Stomach (tissue), 8 donors: ENCODE measurements at regions not wholly inside any gene's neighbourhood (a gene's known extent, or its start where the extent isn't known, plus 50 kb on each side); places are given as distances from the start of the nearest gene placed in this dataset.

Experiments
- DNase-seq, 2 donors: peaks; one replicate each; pipeline versions ENCODE4 v3.0.0 to v3.0.0-alpha.2; 2013 to 2019
- H3K27ac ChIP-seq, 5 donors: fragments of 200-600 bp in 4 of 5; sonication (generic) in 4 of 5; one replicate each; pipeline ENCODE4 v1.5.1; 2013 to 2019; ENCODE audit warnings: mild to moderate bottlenecking in 1 of 5, moderate library complexity in 1 of 5
- H3K27me3 ChIP-seq, 3 donors: fragments of 200-600 bp; sonication (generic); one replicate each; pipeline ENCODE4 v1.5.1; 2017 to 2019; ENCODE audit warnings: mixed run types in 1 of 3
- H3K36me3 ChIP-seq, 4 donors: fragments of 200-600 bp; sonication (generic); 1 replicate in 3 of 4; 2 replicates in 1 of 4; pipeline ENCODE4 v1.5.1; 2016 to 2019
- H3K4me1 ChIP-seq, 4 donors: fragments of 200-600 bp; sonication (generic); one replicate each; pipeline ENCODE4 v1.5.1; 2016 to 2019
- H3K4me3 ChIP-seq, 4 donors: fragments of 200-600 bp; sonication (generic) in 3 of 4; one replicate each; pipeline ENCODE4 v1.5.1; 2016 to 2019; ENCODE audit warnings: mild to moderate bottlenecking in 1 of 4
- H3K9me3 ChIP-seq, 4 donors: fragments of 200-600 bp; sonication (generic); one replicate each; pipeline ENCODE4 v1.5.1; 2016 to 2019
- EP300 ChIP-seq: sonication (generic); formaldehyde crosslinking; IDR thresholded peaks from one replicate; pipeline ENCODE4 v1.6.1; 2017; ENCODE audit warnings: antibody characterized with exemption
- POLR2A ChIP-seq, 4 donors: fragments of 450-650 bp; IDR thresholded peaks; one replicate each; pipeline ENCODE4 v1.6.1; 2016; ENCODE audit warnings: antibody characterized with exemption in 4 of 4, control low read depth in 2 of 4, mild to moderate bottlenecking in 1 of 4, moderate library complexity in 1 of 4
- POLR2AphosphoS5 ChIP-seq, 3 donors: sonication (generic); formaldehyde crosslinking; IDR thresholded peaks; one replicate each; pipeline ENCODE4 v1.6.1; 2016; ENCODE audit warnings: antibody characterized with exemption in 3 of 3
- WGBS, 5 donors: extraction: QIAGEN DNeasy Blood & Tissue Kit in 3 of 5; methylation state at CpG; one replicate each; pipeline versions ENCODE4 v1.1.5 to v1.1.7; 2013 to 2018; 5-methylcytosine and 5-hydroxymethylcytosine counted together
- intact Hi-C: fragments of 100-400 bp; cut with DNase I; formaldehyde crosslinking; loops from one replicate; pipeline ENCODE4 v1.15.1; 2023; ENCODE audit warnings: low total_unique reads
- TF ChIP-seq, protein P1 (sequence below), 7 experiments: fragments of 450-650 bp in 4 of 7; fragments of 200-600 bp in 3 of 7; sonication (generic) in 3 of 7; IDR thresholded peaks; one replicate each; pipeline ENCODE4 v1.5.1; 2016 to 2019; ENCODE audit warnings: antibody characterized with exemption in 7 of 7, control low read depth in 2 of 7, mild to moderate bottlenecking in 1 of 7
- donor health status: healthy with polysubstance abuse.
- donor health status: Bipolar disorder and iron deficiency.
- donor health status: healthy.

DNA sequence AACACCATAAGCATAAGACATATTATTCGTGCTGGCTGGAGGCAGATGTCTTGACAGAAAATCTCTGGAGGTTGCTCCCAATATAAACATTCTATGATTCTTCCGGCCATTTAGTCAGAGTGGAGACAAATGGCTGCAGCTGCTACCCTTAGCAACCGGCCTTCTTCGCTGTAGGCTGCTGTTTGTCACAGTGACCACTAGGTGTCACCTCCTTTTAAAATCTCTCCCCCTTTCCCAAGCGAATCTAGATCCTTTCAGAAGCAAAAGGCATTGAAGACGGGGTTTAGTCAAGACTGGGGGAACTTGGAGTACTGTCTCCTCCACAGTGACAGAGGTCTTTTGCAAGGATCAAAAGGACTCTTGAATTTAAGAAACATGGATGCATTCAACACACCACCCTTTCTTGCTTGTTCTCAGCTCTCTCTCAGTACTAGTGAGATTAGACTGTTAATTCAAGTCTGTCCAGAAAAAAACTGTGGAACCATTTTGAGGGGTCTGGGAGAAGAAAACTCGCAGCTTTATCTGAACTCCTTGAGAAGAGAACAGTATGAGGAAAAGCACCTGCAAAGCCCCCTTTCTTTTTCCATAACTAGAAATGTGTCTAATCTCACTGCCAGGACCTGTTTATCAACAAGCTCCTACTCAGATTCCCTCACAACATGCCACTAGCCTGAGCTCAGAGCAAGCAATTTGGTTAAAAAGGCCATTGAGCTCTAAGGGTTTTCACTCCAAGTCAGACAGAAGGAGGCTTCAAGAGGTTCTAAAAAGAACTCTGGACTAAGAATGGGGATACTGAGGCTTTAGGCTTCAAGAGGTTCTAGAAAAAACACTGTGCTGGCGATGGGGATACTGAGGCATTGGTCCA, 408.3 kb upstream of the PLXNA2 start:
- peaks cover 0 to 30% (median 0%) of the 10 kb centered on the region in 3 donors for H3K27me3 ChIP-seq
- 11 to 17% (median 13%) methylated on average over 8 of the region's 8 CpGs for WGBS, 5 donors
- DNase-seq: peak; percentile 50 to 91
- no peak overlapping the region for H3K4me3 ChIP-seq
- TF ChIP-seq EP300: no peak
- TF ChIP-seq, protein P1, sequence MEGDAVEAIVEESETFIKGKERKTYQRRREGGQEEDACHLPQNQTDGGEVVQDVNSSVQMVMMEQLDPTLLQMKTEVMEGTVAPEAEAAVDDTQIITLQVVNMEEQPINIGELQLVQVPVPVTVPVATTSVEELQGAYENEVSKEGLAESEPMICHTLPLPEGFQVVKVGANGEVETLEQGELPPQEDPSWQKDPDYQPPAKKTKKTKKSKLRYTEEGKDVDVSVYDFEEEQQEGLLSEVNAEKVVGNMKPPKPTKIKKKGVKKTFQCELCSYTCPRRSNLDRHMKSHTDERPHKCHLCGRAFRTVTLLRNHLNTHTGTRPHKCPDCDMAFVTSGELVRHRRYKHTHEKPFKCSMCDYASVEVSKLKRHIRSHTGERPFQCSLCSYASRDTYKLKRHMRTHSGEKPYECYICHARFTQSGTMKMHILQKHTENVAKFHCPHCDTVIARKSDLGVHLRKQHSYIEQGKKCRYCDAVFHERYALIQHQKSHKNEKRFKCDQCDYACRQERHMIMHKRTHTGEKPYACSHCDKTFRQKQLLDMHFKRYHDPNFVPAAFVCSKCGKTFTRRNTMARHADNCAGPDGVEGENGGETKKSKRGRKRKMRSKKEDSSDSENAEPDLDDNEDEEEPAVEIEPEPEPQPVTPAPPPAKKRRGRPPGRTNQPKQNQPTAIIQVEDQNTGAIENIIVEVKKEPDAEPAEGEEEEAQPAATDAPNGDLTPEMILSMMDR (IDR thresholded peaks at IDR 0.05): peak in 5 of 7 experiments; percentile 73 to 92 (median 76)
- no peaks in the 10 kb centered on the region for H3K9me3 ChIP-seq
- no peak overlapping the region for H3K27ac ChIP-seq
- intact Hi-C loops: no loop called here
- peaks cover 0 to 13% (median 6%) of the 10 kb centered on the region in 4 donors for H3K4me1 ChIP-seq
- H3K36me3 ChIP-seq: no peaks in the 10 kb centered on the region

DNA sequence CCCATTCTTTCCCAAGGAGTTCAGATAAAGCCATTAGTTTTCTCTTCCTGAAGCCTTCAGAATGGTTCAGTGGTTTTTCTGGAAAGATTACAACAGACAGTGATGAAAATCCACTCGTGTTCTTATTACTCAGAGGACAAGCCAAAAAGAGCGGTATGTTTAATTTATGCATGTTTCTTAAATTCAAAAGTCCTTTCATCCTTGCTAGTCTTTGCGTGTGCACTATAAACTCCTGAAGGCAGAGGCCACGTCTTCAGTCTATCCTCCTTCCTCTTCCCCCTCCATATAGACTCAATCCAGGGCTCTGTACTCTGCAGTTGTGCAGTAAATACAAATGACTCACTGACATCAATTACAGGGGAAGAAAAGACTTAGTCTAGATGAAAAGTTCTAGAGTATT, 409.2 kb upstream of the PLXNA2 start:
- intact Hi-C loops: no loop called here
- no peak overlapping the region for H3K4me3 ChIP-seq
- peaks cover 0 to 24% (median 0%) of the 10 kb centered on the region in 3 donors for H3K27me3 ChIP-seq
- peaks cover 0 to 13% (median 6%) of the 10 kb centered on the region in 4 donors for H3K4me1 ChIP-seq
- no peaks in the 10 kb centered on the region for H3K9me3 ChIP-seq
- no peak for DNase-seq
- H3K36me3 ChIP-seq: no peaks in the 10 kb centered on the region
- no peak overlapping the region for H3K27ac ChIP-seq
- TF ChIP-seq POLR2AphosphoS5 (IDR thresholded peaks at IDR 0.05) (no peak), EP300 (no peak), POLR2A (IDR thresholded peaks at IDR 0.05) (no peak)
- TF ChIP-seq, protein P1 (IDR thresholded peaks at IDR 0.05): no peak
- 56 to 69% (median 61%) methylated on average over 4 of the region's 4 CpGs for WGBS, 5 donors

DNA sequence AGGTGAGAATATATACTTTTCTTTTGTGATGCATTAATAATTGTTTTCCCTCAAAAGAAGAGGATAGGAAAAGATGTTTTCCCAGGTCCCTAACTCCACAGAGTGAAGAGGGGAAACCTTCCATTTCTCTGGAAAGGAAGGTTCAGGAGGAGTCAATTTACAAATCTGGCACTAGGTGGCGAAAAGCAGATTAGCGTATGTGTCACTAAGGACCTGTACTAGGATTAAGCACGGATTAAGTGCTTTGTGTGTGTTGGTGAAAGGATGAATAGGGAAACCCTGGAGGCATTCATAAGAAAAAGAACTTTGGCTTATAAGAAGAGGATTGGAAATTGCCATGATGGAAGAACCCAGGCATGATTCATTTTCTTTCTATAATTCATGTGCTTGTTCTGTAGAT, 410.1 kb upstream of the PLXNA2 start:
- no peak overlapping the region for H3K27ac ChIP-seq
- H3K9me3 ChIP-seq: no peaks in the 10 kb centered on the region
- H3K27me3 ChIP-seq: peaks cover 0 to 24% (median 0%) of the 10 kb centered on the region in 3 donors
- peak in 1 of 2 donors; percentile 19 for DNase-seq
- WGBS, 5 donors: 38 to 50% (median 43%) methylated on average over 3 of the region's 3 CpGs
- TF ChIP-seq, protein P1 (IDR thresholded peaks at IDR 0.05): peak in 3 of 7 experiments; percentile 4 to 27 (median 19)
- TF ChIP-seq EP300: no peak
- no peaks in the 10 kb centered on the region for H3K36me3 ChIP-seq
- intact Hi-C loops: no loop called here
- peaks cover 0 to 13% (median 6%) of the 10 kb centered on the region in 4 donors for H3K4me1 ChIP-seq
- H3K4me3 ChIP-seq: no peak overlapping the region

DNA sequence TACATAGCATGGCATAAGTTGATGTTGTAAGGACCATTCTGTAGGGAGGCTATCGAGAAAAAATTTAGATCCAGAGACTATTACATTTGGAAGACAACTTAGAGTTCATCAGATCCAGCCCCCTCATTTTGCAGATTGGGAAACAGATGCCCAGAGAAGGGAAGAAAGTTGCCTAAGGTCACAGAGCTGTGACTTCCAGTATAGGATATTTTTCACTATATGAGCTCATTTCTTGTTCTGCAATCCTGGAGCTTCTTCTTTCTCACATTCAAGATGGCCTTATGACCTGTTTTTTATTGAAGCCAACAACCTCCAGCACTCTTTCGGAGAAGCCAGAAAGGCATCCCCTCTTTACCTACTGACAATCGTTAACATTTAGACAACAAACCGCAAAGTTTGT, 421.8 kb upstream of the PLXNA2 start:
- Histone ChIP-seq H3K27me3 (no peaks in the 10 kb centered on the region), H3K36me3 (no peaks in the 10 kb centered on the region), H3K27ac (no peak overlapping the region), H3K4me1 (no peaks in the 10 kb centered on the region), H3K9me3 (no peaks in the 10 kb centered on the region), H3K4me3 (no peak overlapping the region)
- TF ChIP-seq EP300: no peak
- no peak for TF ChIP-seq POLR2A (IDR thresholded peaks at IDR 0.05)
- TF ChIP-seq, protein P1 (IDR thresholded peaks at IDR 0.05): no peak
- TF ChIP-seq POLR2AphosphoS5 (IDR thresholded peaks at IDR 0.05): no peak
- DNase-seq: no peak
- WGBS, 5 donors: 58 to 74% (median 65%) methylated on average over 4 of the region's 4 CpGs
- intact Hi-C loops: no loop called here
